ENCODE measurements at regions not wholly inside any gene's neighbourhood (a gene's known extent, or its start where the extent isn't known, plus 50 kb on each side); places are given as distances from the start of the nearest gene placed in this dataset.

DNA sequence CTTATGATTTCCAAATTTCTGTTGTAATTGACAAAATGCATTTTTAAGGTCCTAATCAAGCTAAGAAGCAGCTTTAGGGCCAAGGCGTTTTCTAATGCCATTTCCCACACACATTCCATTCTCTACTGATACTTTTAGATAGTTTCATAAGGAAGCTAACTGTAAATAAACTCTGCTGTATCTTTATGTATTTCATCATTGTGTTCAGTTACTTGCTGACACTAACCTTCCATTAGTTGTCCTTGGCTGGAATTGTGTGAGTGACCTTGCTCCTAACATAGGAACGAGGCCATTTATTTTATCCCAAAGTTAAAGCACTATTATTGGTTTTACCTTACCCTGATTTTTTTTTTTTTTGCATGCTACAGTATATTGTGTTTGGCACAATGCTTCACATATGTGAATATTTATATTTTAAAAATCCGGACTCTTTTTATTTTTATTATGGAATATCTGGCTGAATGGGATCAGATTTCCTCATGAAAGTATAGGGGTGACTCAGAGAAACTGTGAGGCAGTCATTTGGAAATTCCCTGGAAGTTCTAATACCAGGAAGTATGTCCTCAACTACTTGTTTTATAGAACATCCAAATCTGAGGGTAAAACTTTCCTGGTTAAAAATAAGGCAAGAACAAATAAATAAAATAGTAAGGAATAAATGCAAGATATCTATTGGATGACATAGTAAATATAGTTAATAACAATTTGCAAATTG is 62.7 kb upstream of the SORBS2 start:
- Histone ChIP-seq H3K9me3 (replicated peaks; ENCODE audit: control insufficient read depth, insufficient read depth, low read length) (no peaks in the 10 kb centered on the region), H2AFZ (ENCODE audit: low read depth, low read length) (peak overlapping the region; percentile 31), H3K4me3 (replicated peaks in 1 of 3; ENCODE audit: insufficient read depth in 1 of 3, low read depth in 1 of 3, low read length in 3 of 3) (no peak overlapping the region), H3K9ac (replicated peaks; ENCODE audit: extremely low read depth, insufficient read depth, low read length) (peak overlapping the region; percentile 2), H3K36me3 (ENCODE audit: control insufficient read depth in 2 of 2, extremely low read depth in 1 of 2, insufficient read depth in 2 of 2, low read length in 2 of 2) (no peaks in the 10 kb centered on the region), H3K4me2 (ENCODE audit: insufficient read depth, low read length) (no peak overlapping the region), H3K4me1 (ENCODE audit: control insufficient read depth, extremely low read depth, insufficient read depth, low read length) (peaks cover 16% of the 10 kb centered on the region), H3K27ac (ENCODE audit: insufficient read depth, low read depth, low read length) (peak overlapping the region; percentile 55), H3K27me3 (ENCODE audit: control insufficient read depth in 2 of 2, insufficient read depth in 2 of 2, low read length in 2 of 2) (no peaks in the 10 kb centered on the region), H4K20me1 (replicated peaks; ENCODE audit: control insufficient read depth, extremely low read depth, insufficient read depth, low read length) (no peaks in the 10 kb centered on the region), H3K9me1 (replicated peaks; ENCODE audit: control insufficient read depth, extremely low read depth, insufficient read depth, low read length) (no peaks in the 10 kb centered on the region), H3K79me2 (ENCODE audit: control insufficient read depth, insufficient read depth, low read length) (no peaks in the 10 kb centered on the region)
- FAIRE-seq = peak; percentile 8
- DNase-seq (ENCODE audit: low read depth, low spot score) = peak; percentile 80
- dilution Hi-C loops (cut with MboI; ENCODE audit: extremely low pct_ligation_motif_present, low sequenced_read_pairs) = no loop called here
- intact Hi-C loops (cut with micrococcal nuclease) = no loop called here
- TF ChIP-seq MAX (IDR thresholded peaks at IDR 0.05; ENCODE audit: insufficient read depth, insufficient read length) (no peak), EZH2 (IDR thresholded peaks at IDR 0.05; ENCODE audit: borderline replicate concordance, low read depth, low read length, severe bottlenecking) (no peak), FOS (IDR thresholded peaks at IDR 0.05; ENCODE audit: borderline replicate concordance, insufficient read depth, low read length) (peak; percentile 46), JUN (IDR thresholded peaks at IDR 0.05; ENCODE audit: borderline replicate concordance, insufficient read depth, insufficient read length, low read depth) (peak; percentile 25)
- ChIA-PET POLR2A (no interaction called here), CTCF (interaction anchor here (1.1 to 1.2 kb wide), 2 partner anchors 8 to 147 kb away, joined by 3 to 5 read pairs; no protein-coding TSS in a partner anchor)
- BruUV-seq (replicated peaks) = no TSS peak

DNA sequence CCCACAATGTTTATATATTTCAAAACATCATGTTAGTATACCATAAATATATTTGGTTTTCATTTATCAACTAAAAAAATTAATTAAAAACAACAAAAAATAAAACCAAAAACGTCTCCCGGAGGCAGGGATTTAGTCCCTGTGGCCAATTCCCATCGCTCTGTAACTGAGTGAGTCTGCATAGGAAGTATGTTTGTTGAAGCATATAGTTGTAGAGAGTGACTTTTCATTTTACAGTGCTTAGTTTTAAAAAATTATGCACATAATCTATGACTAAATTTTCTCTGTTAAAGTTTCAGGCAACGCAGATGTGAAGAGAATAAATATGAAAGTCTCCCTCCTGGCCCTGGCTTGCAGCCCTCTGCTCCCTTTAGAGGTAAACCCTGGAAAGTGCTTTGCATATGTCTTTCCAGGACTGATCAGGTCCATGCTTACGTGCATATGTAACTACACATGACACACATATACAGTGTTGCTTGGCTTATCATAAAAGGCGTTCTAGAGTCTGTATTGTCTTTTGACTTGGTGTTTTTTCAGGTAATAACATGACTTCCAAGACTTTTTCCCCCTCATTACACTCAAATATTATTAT is 63.4 kb upstream of the SORBS2 start:
- no peaks in the 10 kb centered on the region for H3K9me1 ChIP-seq (replicated peaks; ENCODE audit: control insufficient read depth, extremely low read depth, insufficient read depth, low read length)
- no peaks in the 10 kb centered on the region for H3K79me2 ChIP-seq (ENCODE audit: control insufficient read depth, insufficient read depth, low read length)
- H3K27ac ChIP-seq (ENCODE audit: insufficient read depth, low read depth, low read length) = peak overlapping the region; percentile 55
- peak overlapping the region; percentile 42 for H2AFZ ChIP-seq (ENCODE audit: low read depth, low read length)
- no peak overlapping the region for H3K4me3 ChIP-seq (replicated peaks in 1 of 3; ENCODE audit: insufficient read depth in 1 of 3, low read depth in 1 of 3, low read length in 3 of 3)
- no peaks in the 10 kb centered on the region for H3K36me3 ChIP-seq (ENCODE audit: control insufficient read depth in 2 of 2, extremely low read depth in 1 of 2, insufficient read depth in 2 of 2, low read length in 2 of 2)
- CTCF ChIA-PET = no interaction called here
- POLR2A ChIA-PET = no interaction called here
- intact Hi-C loops (cut with micrococcal nuclease) = no loop called here
- H3K4me2 ChIP-seq (ENCODE audit: insufficient read depth, low read length) = no peak overlapping the region
- no peaks in the 10 kb centered on the region for H3K27me3 ChIP-seq (ENCODE audit: control insufficient read depth in 2 of 2, insufficient read depth in 2 of 2, low read length in 2 of 2)
- H4K20me1 ChIP-seq (replicated peaks; ENCODE audit: control insufficient read depth, extremely low read depth, insufficient read depth, low read length) = no peaks in the 10 kb centered on the region
- no peak for FAIRE-seq
- peak; percentile 39 for DNase-seq (ENCODE audit: low read depth, low spot score)
- H3K9me3 ChIP-seq (replicated peaks; ENCODE audit: control insufficient read depth, insufficient read depth, low read length) = no peaks in the 10 kb centered on the region
- peaks cover 16% of the 10 kb centered on the region for H3K4me1 ChIP-seq (ENCODE audit: control insufficient read depth, extremely low read depth, insufficient read depth, low read length)
- no peak overlapping the region for H3K9ac ChIP-seq (replicated peaks; ENCODE audit: extremely low read depth, insufficient read depth, low read length)
- dilution Hi-C loops (cut with MboI; ENCODE audit: extremely low pct_ligation_motif_present, low sequenced_read_pairs) = no loop called here
- no peak for TF ChIP-seq CTCF (IDR thresholded peaks at IDR 0.05; ENCODE audit: extremely low read depth in 1 of 2, insufficient read depth in 1 of 2, low read depth in 1 of 2, low read length in 2 of 2)
- no peak for TF ChIP-seq GATA2 (IDR thresholded peaks at IDR 0.05; ENCODE audit: insufficient read depth, insufficient read length, low read depth, low read length)
- TF ChIP-seq FOS (IDR thresholded peaks at IDR 0.05; ENCODE audit: borderline replicate concordance, insufficient read depth, low read length) = no peak
- TF ChIP-seq EZH2 (IDR thresholded peaks at IDR 0.05; ENCODE audit: borderline replicate concordance, low read depth, low read length, severe bottlenecking) = no peak
- TF ChIP-seq POLR2A (IDR thresholded peaks at IDR 0.05; ENCODE audit: low read depth, low read length) = no peak
- no peak for TF ChIP-seq POLR2AphosphoS5 (IDR thresholded peaks at IDR 0.05; ENCODE audit: insufficient read depth, low read depth, low read length)
- no peak for TF ChIP-seq MAX (IDR thresholded peaks at IDR 0.05; ENCODE audit: insufficient read depth, insufficient read length)
- no peak for TF ChIP-seq JUN (IDR thresholded peaks at IDR 0.05; ENCODE audit: borderline replicate concordance, insufficient read depth, insufficient read length, low read depth)
- no peak for TF ChIP-seq MYC (IDR thresholded peaks at IDR 0.05; ENCODE audit: low read depth, low read length)
- no TSS peak for BruUV-seq (replicated peaks)
